HG02943 (cell line): ENCODE measurements at regions not wholly inside any gene's neighbourhood (a gene's known extent, or its start where the extent isn't known, plus 50 kb on each side); places are given as distances from the start of the nearest gene placed in this dataset.
"Not testable (repeated sequence)": the region's sequence is repeated elsewhere in the genome, so short reads cannot be mapped to it uniquely, and the experiment has no call there.

Experiments used
- ATAC-seq: cut with Tn5 transposase; IDR thresholded peaks from one replicate; pipeline ENCODE4 v1.9.1; 2021; ENCODE audit warnings: mild to moderate bottlenecking, low read depth, moderate library complexity; ENCODE audit not compliant: unreplicated experiment

DNA sequence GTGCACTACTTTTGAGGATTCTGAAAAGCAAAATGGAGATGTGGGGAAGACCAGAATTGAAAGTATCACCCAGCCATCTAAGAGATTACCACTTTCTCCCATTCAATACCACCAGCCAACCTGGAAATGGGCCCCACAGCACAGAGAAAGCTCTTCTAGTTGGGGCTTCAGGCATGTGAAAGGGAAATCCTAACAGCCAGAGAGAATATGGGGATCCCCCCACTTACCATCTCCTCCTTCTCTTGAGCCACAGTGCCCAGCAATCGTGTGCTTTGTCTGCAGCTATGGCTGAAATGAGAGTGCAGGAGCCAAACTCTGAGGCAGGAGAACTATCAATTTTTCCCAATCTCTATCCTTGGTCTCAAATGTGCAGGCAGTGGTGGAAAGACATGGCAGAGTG lies 173.2 kb upstream of the KCTD7 start:
- not testable (repeated sequence) for ATAC-seq

DNA sequence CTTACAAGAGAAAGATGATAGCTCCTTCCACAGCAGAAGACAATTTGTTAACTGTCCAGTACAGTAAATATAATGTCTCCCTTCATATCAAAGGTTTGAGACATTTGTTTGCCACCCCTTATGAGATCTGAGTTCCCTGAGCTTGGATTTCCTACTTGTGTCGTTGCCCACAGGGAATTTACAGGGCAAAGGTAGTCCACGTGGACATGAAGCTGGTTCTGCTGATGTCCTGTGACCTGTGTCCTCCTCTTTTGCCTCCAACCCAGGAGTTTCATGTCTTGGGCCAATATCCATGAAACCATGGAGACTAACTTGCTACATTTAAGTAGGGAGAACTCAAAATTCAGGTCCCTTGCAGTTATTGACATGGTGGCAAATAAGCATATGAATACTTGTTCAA lies 172.2 kb upstream of the KCTD7 start:
- not testable (repeated sequence) for ATAC-seq

DNA sequence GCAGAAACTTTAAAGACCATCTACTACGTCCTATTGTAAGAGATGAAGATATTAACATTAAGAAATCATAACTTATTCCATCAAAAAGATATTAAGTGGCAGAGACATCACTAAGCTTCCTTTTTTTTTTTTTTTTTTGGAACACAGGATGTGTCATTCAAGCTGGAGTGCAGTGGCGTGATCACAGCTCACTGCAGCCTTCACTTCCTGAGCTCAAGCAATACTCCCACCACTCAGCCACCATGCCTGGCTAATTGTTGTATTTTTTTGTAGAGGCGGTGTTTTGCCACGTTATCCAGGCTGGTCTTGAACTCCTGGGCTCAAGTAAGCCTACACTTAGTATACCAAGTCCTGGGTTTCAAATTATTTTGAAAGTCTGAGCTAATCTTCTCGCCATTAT lies 169.7 kb upstream of the KCTD7 start:
- ATAC-seq = not testable (repeated sequence)

DNA sequence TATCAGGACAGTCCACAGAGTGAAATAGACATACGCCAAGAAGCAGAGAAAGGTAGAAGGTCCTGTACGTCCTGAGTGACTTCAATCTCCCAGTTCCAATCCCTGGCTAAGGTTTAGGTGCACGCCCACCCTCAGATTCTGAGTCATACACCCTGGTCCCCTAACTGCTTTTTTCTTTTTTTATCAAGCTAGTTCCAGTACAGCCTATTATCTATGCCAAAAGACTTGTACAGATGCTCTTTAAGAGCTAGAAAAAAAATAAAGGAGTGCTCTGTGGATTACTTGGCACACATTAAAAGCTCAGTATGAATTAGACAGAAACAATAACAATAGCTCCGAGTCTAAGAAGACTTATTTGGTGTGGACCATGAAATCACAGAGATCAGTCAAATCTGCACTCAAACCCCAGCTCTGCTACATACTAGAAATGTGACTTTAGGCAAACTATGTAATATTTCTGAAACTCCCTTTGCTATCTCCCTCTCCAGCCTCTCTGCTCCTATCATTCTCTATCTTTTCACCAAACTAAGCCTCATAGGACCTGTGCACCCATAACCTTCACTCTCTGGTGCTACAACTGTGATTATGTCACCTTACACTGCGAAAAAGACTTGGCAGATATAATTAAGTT lies 168.8 kb upstream of the KCTD7 start:
- ATAC-seq = not testable (repeated sequence)

DNA sequence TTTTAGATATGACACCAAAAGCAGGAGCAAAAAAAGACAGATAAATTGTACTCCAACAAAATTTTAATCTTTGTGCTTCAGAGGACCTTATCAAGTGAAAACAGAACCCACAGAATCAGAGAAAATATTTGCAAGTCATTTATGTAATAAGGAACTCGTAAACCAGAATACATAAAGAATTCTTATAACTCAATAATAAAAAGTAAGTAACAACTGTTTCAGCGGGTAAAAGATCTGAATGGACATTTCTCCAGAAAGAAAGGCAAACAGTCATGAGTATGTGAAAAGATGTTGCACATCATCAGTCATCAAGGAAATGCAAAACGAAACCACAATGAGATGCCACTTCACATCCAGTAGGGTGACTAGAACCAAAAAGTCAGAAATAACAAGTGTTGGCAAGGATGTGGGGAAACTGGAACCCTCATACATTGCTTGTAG lies 167.7 kb upstream of the KCTD7 start:
- ATAC-seq = no peak

DNA sequence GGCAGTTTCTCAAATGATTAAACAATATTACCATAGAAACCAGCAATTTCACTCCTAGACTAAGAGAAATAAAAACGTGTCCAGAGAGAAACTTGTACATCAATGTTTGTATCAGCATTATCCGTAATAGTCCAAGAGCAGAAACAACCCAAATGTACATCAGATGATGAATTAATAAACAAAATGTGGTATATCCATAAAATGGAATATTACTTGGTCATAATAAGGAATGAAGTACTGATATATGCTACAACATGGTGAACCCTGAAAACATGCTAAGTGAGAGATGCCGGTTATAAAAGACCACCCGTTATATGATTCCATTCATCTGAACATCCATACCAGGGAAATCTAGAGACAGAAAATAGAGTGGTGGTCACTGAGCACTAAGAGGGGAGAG lies 167.3 kb upstream of the KCTD7 start:
- not testable (repeated sequence) for ATAC-seq

DNA sequence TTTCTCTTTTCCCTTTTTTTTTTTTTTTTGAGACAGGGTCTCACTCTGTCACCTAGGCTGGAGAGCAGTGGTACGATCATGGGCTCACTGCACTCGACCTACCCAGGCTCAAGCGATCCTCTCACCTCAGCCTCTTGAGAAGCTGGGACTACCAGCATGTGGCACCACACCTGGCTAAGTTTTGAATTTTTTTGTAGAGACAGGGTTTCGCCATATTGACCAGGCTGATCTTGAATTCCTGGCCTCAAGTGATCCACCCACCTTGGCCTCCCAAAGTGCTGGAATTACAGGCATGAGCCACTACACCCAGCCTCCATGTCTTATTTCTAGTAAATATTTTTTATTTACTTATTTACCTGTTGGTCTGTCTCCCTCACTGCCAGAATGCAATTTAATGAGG lies 165.8 kb upstream of the KCTD7 start:
- ATAC-seq = not testable (repeated sequence)

DNA sequence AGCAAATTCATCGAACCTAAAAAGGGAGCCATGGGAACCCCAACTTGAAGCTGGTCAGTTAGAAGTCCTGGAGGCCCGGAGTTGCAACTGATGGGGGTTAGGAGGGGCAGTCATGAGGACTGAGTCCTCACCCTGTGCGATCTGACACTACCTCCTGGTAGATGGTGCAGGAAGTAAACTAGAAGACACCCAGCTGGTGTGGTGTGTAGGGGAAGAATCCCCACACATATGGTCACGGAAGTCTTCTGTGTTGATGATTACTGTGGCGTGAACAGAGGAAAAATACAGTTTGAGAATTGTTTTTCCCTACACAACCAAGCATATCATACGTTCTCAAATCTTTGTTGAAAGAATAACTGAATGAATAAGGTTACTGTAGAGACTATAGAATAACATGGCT lies 164.6 kb upstream of the KCTD7 start:
- no peak for ATAC-seq

DNA sequence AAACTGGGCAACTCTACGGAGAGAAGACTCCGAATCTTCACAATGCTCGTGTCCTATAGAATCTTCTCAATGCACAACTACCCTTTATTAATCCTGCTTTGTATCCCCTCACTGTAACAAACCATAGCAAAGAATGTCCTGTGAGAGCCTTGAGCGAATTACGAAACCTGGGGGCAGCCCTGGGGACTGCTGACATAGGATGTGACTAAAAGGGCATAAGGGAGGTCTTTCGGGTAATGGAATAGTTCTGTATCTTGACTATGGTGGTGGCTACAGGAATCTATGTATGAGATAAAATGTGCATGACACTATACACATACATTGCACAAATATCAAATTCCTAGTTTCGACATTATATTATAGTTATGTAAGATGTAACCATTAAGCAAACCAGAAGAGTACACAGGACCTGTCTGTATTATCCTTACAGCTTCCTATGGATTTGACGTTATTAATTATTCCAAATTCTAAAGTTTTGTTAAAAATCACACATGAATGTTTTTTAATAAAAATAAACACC lies 162.5 kb upstream of the KCTD7 start:
- ATAC-seq = no peak

DNA sequence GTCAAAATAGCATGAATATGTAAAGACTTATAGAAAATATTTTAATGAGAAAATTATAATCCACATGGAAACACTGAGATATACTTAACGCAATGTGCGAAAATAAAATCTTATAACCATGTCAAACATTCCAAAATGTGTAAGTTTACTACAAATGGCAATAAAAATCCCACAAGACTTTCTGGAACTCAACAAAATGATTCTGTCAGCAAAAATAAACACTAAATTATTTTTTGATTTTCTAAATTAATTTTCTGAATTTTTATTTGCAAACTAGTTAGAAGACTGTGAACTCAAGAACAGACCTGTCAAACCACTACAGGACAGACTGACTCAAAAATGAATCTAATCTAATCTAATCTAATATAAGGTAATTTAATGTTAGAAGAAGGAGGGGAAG lies 160.8 kb upstream of the KCTD7 start:
- no peak for ATAC-seq

DNA sequence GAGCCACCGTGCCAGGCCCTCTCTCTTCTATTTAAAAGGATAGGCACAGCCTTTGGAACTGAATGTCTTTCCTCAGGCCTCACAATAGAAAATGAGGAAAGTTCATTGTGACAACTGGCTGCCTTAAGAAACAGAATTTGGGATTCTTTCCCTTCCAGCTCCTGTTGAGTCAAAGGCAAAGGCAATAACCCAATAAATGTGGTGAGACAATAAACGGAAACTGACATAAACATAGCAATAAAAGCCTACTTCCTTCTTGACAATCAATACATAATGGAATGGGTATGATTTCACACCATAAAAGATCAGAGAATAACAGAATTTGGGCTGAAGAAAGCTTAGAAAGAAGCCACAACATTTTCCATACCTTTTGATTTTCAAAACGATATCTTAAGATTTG lies 155.6 kb upstream of the KCTD7 start:
- ATAC-seq = not testable (repeated sequence)

DNA sequence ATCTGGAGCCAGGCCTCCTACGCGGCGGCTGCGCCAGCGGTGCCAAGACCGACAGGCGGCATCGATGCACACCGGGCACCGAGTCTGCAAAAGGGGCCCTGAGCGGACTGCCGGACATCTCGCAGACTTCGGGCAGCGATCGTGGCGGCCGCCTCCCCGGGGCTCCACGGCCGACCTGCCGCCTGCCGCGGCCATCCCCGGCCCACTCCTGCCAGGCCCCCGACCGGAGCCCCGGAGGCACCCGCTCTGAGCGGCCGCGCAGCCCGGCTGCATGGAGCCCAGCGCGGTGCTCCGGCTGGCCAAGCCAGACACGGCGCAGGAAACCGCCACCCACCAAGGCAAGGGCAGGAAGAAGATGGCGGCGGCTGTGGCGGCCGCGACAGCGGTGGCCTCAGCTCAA lies 154.2 kb upstream of the KCTD7 start:
- no peak for ATAC-seq

DNA sequence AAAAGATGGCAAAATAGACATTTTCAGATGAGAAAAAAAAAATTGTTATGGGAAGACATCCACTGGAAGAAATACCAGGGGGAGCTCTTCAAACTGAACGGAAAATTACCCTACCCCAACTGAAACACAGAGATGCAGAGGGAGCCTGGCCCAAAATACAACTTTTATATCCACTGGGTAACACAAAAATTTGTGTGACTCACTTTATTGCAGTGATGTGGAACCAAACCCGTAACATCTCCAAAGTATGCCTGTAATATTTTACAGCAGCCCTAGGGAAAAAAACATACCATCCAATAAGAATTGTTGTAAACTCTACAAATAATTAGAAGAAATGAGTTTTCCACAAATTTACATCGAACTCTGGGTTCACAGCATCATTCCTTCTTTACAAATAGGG lies 152.6 kb upstream of the KCTD7 start:
- not testable (repeated sequence) for ATAC-seq

DNA sequence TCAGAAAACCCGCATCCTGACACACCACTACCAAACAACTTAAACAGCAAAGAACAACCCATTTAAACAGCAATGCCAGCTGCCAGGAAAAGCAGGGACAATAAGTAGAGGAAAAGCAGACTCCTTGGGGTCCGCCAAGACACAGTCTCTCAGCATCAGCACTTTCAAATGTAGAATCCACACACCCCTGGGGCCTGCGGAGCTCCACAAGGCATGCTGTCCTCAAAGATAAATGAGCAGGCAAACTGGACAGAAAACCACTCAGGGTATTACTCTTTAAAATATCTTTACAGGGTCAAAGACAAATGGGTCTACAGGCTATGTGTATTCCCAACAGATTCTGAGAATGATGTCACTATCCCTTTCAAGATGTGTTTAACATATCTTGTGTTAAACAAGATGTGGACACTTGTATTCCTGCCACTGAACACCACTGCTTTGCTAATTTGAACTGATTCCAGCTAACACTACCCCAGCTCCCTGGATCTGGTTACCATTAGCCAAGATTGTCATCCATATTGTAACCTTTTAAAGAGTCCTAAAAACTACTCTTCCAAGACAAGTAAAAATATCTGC lies 150.8 kb upstream of the KCTD7 start:
- not testable (repeated sequence) for ATAC-seq

DNA sequence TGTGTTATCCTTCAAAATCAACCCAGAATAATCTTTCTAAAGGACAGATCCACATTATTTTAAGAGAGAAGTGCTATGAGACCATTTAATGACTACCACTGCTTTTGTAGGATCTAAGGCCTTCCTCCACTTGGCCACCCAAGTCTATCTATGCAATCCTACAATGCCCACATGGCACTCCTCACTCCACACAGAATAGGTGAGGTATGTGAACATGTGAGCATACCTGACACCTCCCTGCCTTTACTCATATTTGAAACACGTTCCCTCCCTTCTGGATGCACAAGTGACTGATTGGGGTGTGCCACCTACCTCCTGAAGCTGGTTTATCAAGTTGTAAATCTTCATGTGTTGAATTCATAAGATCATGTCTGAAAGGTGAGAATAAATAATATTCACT lies 147.5 kb upstream of the KCTD7 start:
- not testable (repeated sequence) for ATAC-seq

DNA sequence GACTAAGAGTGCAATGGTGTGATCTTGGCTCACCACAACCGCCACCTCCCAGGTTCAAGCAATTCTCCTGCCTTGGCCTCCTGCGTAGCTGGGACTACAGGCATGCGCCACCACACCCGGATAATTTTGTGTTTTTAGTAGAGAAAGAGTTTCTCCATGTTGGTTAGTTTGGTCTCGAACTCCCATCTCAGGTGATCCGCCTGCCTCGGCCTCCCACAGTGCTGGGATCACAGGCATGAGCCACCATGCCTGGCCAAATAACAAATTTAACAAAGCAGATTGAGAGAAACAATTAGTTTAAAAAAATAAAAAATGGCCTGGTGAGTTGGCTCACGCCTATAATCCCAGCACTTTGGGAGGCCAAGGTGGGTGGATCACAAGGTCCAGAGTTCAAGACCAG lies 139.6 kb upstream of the KCTD7 start:
- ATAC-seq = not testable (repeated sequence)

DNA sequence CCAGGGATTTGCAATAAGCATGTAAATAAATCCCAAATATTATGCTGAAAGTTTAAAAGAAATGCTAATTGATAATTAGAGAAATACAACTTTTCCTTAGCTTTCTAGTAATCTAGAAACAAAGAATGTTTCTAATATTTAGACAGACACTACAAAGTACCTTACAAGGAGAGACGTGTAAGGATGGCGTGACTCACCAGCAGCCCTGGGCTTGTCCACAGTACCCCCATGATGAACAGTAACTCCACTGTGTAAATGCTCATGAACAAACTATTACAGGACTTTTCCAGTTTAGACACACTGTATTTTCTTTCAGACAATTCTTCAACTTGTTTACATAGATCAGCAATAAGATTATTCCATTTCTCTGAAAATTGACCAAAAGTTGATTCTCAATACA lies 138.9 kb upstream of the KCTD7 start:
- ATAC-seq = not testable (repeated sequence)

DNA sequence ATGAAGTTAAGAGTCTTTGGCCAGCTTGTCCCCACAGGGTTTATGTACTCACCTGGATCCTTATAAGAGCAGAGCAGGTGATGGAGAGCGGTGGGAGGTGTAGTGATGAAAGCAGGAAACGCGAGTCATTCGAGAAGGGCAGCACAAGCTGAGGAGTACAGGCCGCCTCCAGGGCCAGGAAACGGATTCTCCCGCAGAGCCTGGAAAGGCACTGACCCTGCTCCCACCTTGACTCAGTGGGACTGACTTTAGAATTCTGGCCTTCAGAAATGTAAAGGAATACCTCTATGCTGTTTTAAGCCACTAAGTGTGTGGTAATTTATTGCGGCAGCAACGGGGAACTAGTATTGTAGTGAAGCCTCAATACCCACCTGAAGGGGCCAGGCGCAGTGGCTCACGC lies 137.7 kb upstream of the KCTD7 start:
- ATAC-seq = not testable (repeated sequence)

DNA sequence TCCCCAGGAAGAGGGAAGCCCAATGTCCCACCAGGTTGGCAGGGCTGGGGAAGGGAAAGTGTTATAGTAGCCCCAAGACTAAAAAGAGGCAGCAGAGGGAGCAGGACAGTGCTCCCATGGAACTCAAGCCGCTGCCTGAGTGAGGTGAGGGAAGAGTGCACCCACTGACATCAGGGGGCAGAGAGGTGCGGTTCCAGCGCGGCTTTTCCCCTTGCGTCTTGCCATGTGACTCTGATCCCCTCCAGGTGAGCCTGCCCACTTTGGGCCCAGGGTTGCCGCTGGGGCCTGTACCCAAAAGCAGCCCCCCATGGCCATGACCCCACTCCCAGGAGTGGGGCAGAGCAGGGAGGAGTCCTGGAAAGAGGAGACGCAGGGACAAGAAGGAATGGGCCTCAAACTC lies 136.3 kb upstream of the KCTD7 start:
- ATAC-seq = not testable (repeated sequence)

DNA sequence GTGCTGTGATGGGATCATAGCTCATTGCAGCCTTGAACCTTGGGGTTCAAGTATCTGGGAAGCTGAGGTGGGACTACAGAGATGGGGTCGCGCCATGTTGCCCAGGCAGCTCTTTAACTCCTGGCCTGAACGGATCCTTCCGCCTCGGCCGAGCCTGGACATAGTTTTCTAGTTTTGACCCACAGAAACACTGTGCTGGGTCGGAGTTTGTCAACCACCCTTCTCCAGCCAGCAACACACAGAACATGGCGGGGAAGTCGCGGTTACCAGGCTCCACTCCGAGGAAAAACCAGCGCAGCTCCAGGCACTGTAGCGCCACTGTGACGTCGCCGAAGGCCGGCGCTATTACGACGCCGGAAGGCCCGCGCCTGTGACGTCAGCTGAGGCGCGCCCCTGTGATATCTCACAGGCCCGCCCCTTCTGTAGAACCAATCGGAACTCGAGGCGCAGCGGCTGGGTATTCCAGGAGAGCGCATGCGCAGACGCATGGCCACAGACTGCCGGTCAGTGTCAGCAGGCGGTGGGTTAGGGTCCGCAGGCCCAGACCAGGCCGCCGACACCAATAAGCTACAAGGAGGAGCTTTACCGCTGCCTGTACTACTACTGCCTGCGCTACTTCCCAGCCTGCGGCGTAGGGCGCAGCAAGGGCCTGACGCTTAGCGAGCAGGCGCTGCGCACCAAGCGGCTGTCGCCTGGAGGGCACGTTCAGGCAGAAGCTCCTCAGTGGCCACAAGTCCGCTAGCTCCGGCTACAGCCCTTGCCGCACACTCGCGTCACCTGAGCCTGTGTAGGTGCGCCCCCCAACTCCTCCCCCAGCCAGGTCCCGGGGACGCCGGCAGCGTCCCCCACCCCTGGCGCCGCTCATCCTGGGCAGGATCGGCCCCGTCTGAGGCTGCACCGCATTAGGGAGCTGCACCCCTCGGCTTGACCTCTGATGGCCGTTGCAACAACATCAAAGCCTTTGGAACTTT lies 135.2 kb upstream of the KCTD7 start:
- ATAC-seq = peak; percentile 95

DNA sequence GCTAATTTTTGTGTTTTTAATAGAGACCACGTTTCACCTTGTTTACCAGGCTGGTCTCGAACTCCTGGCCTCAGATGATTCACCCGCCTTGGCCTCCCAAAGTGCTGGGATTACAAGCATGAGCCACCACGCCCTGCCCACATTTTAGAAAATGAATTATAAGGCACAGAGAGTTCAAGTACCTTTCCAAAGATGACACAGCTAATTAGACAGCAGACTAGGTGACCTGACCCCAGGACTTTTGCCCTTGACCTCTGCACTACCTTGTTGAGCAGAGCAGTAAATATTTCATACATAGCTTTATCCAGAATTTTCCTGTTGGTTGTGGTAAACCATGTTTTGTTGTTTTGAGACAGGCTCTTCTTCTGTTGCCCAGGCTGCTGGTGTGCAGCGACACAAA lies 131.3 kb upstream of the KCTD7 start:
- no peak for ATAC-seq
